GM21737 (cell line): ENCODE measurements at regions not wholly inside any gene's neighbourhood (a gene's known extent, or its start where the extent isn't known, plus 50 kb on each side); places are given as distances from the start of the nearest gene placed in this dataset.
"Not testable (repeated sequence)": the region's sequence is repeated elsewhere in the genome, so short reads cannot be mapped to it uniquely, and the experiment has no call there.

Experiments used
- ATAC-seq: cut with Tn5 transposase; IDR thresholded peaks from one replicate; pipeline ENCODE4 v1.9.1; 2021; ENCODE audit warnings: mild to moderate bottlenecking, moderate library complexity; ENCODE audit not compliant: unreplicated experiment

- ATAC-seq: no peak
These were observed 75.7 kb upstream of the IRX4 start for GRCh38 chr5:1958211-1959010.

GRCh38 chr5:1955586-1955985 is 72.9 kb upstream of the IRX4 start:
- no peak for ATAC-seq

GRCh38 chr5:1953710-1954109 is 71.0 kb upstream of the IRX4 start:
- not testable (repeated sequence) for ATAC-seq

GRCh38 chr5:1952444-1953099 is 69.8 kb upstream of the IRX4 start:
- ATAC-seq: no peak

- no peak for ATAC-seq
These were observed 69.3 kb upstream of the IRX4 start for GRCh38 chr5:1952021-1952420.

- ATAC-seq: no peak
These were observed 68.6 kb upstream of the IRX4 start for GRCh38 chr5:1951165-1951816.

- ATAC-seq: no peak
These were observed 68.0 kb upstream of the IRX4 start for GRCh38 chr5:1950708-1951103.

- ATAC-seq: no peak
These were observed 67.5 kb upstream of the IRX4 start for GRCh38 chr5:1950096-1950707.

GRCh38 chr5:1949253-1949652 is 66.5 kb upstream of the IRX4 start:
- ATAC-seq: no peak

- ATAC-seq: no peak
These were observed 66.0 kb upstream of the IRX4 start for GRCh38 chr5:1948663-1949191.

GRCh38 chr5:1948111-1948510 is 65.4 kb upstream of the IRX4 start:
- ATAC-seq: no peak

GRCh38 chr5:1946776-1947175 is 64.1 kb upstream of the IRX4 start:
- ATAC-seq: no peak

GRCh38 chr5:1946122-1946677 is 63.5 kb upstream of the IRX4 start:
- no peak for ATAC-seq

- ATAC-seq: no peak
These were observed 62.9 kb upstream of the IRX4 start for GRCh38 chr5:1945606-1946005.

- ATAC-seq: no peak
These were observed 61.7 kb upstream of the IRX4 start for GRCh38 chr5:1944408-1944807.

- no peak for ATAC-seq
These were observed 60.8 kb upstream of the IRX4 start for GRCh38 chr5:1943481-1943880.

- ATAC-seq: no peak
These were observed 59.9 kb upstream of the IRX4 start for GRCh38 chr5:1942630-1943029.

- ATAC-seq: no peak
These were observed 59.4 kb upstream of the IRX4 start for GRCh38 chr5:1942158-1942557.

- no peak for ATAC-seq
These were observed 56.5 kb upstream of the IRX4 start for GRCh38 chr5:1939256-1939655.

GRCh38 chr5:1938310-1939000 is 55.7 kb upstream of the IRX4 start:
- ATAC-seq: no peak
